GM21390 (cell line): ENCODE measurements at regions not wholly inside any gene's neighbourhood (a gene's known extent, or its start where the extent isn't known, plus 50 kb on each side); places are given as distances from the start of the nearest gene placed in this dataset.
"Not testable (repeated sequence)": the region's sequence is repeated elsewhere in the genome, so short reads cannot be mapped to it uniquely, and the experiment has no call there.

Experiments
- ATAC-seq: cut with Tn5 transposase; IDR thresholded peaks from one replicate; pipeline ENCODE4 v1.9.1; 2021; ENCODE audit not compliant: unreplicated experiment

DNA sequence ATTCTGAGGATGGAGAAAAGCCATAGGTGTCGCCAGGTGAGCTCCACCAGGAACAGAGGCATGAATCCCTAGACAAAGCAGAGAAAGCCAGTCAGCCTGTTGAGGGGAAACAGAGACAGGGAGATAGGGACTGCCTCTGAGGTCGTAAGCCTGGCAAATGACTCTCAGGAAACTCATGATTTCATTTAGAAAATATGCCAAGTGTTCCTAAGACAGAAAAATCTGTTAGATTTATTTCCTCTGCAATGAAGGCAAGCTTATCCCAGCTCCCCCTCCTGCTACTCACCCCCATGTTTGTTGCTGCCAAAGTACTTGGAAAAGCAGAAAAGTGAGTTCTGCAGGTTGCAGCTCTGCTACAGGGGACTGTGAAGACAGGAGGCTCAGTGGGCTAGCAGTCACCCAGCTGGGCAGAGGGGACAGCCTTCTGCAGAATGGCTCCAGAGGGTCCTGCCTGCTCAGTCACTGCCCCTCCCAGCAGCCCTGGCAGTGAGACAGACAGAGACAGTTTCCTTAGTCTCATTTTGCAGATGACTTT, 184.3 kb downstream of the ADRA2A start:
- ATAC-seq: no peak

DNA sequence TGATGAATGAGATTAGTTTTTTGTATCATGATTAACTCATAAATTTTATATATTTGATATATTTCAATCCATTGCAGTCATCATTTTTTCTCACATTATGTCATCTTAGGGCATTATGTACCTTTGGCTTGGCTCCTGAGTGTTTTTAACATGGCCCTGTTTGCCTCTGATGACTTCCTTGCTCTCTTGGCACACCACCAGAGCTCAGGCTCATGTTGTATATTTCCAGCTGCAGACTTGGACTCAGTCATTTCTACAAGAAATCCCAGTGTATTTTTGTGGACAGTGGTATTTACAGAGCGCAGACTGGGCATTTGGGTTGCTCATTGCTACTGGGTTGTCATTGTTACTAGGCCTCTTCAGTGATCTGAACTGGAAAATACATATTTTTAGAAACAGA, 188.5 kb downstream of the ADRA2A start:
- no peak for ATAC-seq

DNA sequence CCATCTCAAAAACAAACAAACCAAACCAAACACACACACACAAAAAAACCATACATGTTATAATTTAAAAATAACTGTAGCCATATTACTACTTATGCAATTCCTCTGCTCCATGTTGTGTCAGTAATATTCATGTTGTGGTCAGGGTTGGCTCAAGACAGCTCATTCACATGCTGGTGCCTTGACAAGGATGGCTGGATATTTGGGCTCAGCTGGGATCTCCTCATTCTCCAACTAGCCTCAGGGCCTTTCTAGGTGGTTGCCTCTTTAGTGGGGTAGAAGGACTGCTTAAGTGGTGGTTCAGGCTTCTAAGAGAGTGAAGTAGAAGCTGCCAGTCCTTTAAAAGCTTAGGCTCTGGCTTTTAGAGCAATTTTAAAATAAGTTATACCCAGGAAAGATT, 189.3 kb downstream of the ADRA2A start:
- no peak for ATAC-seq

DNA sequence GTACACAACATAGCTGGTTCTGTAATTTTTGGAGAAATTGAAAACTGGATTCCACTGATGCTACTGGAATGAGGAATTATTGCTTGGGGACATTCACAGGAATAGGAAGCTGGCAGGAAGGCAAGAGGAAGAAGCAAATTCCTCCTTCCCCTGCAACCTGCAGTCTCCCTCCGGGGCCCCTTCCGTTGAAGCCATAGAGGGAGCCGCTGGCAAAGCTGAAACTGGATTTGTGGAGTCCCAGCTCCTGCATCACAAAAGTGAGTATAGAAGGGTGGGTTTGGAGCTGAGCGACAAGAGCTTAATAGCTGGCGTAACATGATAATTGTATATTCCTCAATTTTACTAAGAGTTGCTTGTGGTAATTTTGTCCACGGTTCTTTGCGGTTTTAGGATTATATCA, 190.8 kb downstream of the ADRA2A start:
- no peak for ATAC-seq

DNA sequence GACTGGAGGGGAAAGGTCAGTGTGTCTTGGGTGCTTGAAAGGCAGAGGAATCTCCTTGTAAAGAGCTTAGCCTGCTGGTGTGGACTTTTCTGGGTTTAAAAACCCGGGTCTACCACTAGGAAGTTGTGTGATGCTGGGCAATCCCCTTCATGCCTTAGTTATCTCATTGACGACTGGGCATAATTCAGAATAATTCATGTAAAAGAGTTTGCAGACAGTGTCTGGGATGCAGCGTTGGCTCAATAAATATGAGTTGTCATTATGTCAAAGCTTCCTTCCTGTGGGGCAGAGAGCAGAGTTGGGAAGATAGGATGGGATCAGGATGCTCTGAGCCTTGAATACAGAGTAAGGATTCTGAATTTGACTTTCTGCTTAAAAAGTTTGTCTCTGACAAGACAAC, 196.4 kb downstream of the ADRA2A start:
- no peak for ATAC-seq

DNA sequence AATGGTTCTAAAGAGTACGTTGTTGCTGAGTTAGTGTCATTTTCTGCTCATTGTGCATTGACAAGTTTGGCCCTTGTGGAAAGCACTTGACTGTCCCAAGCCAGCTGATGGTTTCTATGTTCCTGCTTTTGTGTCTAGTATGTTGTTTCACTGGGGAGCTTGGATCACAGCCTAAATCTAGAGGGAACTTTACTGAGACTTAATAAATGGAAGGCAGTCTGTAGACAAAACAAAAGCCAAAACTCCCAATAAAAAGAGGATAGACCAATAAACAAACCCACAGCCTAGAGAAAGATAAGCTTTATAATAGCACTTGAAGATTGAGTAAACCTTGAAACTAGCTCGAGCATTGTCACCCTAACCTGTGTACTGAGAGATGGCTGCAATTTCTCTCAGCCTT, 196.8 kb downstream of the ADRA2A start:
- ATAC-seq: no peak

DNA sequence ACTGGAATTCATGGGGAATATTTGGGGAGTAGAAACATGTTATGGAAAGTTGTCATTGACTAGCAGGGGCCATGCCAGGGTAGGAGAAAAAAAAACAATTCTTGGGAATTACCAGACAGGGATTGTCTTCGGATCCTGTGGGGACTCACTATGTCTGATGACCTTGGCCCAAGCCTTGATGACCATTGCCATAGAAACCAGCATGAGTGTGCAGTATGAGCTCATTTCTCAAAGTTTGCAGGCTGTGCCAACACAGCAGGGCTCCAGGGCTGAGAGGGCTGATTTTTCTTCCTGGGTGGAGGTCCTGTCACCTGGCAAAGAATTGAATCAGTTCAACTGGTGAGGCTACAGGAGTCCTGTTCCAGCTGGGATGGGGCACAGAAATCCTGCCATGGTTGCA, 198.3 kb downstream of the ADRA2A start:
- no peak for ATAC-seq

DNA sequence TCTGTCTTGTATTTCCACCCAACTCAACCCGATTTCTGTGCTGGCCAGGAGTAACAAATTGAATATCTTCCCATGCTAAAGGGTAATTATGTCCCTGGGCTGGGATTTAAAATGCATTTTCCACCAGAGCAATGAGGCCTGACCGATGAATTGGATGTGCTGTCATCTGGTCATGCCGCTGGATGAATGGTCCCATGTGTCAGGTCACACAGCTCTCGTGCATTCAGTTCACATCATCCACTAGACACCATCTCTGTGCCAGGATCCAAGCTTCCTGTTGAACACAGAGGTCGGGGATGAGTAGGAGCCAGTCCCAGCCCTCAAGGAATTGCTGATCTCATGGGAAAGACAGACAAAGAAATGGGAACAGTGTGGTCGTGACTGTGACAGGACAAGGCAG, 200.8 kb downstream of the ADRA2A start:
- ATAC-seq: no peak

DNA sequence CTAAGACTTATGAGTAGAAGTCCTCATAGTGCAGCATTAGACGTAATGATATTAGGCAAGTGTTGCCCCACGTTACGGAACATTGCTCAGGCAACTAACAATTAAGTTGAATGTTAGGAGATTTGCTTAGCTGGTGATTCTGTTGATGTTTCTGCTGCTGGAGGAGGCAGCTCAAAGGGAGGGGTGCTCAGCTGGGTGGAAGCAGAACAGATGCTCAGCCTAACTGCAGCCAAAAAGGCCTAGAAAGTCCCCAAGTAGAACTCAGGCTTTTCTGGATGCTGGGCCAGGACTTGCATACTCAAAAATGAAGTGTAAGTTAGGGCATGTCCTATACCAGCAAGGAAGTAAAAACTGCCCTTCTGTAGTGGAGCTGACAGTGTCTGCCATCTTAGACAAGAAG, 201.4 kb downstream of the ADRA2A start:
- ATAC-seq: no peak

DNA sequence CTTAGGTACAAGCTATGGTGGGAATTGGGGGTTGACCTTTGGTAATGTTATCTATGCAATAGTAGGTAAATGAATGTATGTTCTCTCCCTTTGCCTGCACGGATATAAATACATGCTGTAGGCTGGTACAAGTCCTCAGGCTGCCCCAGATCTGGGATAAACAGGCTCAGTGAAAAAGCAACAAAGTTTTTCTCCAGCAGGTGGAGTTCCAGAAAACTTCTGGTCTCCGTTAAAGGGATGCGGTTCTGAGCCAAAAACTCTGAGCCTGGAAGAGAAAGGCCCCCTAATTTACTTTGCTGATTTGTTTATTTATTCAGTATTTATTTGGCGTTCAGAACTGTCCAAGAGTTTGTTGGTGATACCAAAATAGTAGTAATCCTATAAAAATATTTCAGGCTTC, 204.7 kb downstream of the ADRA2A start:
- no peak for ATAC-seq

DNA sequence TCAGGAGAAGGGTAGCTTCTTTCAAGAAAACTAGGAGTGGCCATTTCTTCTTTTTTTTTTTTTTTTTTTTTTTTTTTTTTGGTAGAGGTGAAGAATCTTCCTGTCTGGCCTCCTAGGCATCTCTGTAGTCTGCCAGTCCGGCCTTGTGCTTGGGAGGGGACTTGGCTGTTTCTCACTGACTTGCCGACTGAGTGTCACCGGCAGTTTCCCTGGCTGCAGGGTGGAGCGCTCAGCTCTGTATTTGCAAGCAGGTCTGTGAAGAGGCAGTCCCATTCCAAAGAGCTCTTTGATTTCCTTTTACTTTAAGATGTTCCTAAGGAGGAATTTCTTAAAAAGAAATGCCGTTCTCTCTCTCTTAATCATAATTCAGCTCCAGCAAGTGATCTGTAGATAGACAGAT, 212.6 kb downstream of the ADRA2A start:
- no peak for ATAC-seq

DNA sequence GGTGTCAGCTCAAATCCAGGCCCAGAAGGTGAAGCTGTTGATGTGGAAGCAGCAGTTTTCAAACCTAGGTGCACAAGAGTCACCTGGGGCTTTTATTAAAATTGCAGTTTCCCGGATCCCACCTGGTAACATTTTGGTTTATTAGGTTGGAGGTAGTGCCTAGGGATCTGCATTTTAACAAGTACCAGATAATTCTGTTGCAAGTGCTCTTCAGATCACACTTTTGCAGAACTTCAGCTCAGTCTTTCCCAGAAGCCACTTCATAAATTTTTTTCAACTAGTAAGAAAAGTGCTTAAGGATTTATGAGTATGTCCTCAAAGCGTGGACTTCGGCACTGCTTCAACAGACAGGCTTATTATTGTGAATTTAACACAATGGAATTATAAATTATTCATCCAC, 213.8 kb downstream of the ADRA2A start:
- ATAC-seq: no peak

DNA sequence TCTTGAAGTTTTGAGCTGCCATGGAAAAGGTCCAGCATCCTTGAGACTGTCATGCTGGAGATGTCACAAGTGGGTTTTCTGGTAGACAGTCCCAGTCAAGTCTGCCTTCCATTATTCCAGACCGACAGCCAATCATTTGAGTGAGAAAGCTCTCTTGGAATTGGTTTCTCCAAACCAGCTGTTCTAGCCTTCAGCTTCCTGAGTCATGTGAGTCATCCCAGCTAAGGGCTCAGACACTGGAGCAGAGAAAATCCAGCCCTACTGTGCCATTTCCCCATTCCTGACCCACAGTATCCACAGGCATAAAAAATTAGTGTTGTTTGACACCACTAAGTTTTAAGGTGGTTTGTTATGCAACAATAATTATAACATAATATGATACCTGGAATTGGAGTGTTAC, 219.0 kb downstream of the ADRA2A start:
- ATAC-seq: no peak

DNA sequence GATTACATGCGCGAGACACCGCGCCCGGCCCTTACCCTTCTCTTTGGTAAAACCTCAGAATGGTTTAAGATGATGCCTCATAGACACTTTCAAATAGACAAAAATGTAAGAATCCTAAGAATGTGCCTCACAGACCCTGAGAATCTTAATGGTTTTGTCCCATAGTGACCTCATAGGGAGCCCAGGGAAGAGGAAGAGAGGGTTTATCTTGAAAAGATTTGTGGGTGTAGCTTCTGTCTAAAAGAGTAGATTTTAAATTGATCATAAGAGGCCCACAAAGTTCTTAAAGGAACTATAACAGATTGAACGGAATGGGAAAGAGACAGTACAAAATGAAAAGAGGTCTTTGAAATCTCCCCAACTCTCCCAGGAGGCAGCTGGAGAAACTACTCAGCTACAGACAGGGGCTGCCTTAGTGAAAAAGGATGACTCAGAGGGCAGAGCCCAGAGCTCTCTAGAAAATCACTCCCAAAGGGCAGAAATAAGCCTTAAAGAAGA, 220.6 kb downstream of the ADRA2A start:
- no peak for ATAC-seq

DNA sequence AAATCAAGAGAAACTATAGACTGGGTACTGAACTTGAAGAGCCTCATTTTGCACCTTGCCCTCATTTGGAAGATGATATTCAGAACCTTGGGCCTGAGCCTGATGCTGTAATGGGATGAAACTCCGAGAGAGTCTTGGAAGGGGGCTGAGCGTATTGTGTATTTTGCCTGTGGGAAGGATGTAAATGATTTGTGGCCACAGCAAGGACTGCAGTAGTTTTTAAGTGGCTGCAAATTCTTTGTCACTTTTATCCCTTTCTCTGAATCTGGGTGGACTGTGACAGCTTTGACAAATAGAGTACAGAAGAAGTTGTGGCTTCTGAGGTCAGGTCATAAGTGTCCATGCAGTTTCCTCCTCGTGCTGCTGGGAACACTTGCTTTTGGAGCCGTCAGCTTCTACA, 221.2 kb downstream of the ADRA2A start:
- no peak for ATAC-seq

DNA sequence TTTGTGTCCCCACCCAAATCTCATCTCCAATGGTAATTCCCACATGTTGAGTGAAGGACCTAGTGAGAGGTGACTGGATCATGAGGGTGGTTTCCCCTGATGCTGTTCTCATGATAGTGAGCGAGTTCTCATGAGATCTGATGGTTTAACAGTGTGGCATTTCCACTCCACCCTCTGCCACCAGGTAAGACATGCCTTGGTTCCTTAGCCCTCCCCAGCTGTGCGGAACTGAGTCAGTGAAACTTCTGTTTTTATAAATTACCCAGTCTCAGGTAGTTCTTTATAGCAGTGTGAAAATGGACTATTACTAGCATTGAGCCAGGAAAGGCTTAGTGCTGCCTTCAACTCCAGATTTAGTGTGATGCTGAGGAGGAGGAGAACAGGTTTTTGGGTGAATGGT, 222.2 kb downstream of the ADRA2A start:
- ATAC-seq: no peak

DNA sequence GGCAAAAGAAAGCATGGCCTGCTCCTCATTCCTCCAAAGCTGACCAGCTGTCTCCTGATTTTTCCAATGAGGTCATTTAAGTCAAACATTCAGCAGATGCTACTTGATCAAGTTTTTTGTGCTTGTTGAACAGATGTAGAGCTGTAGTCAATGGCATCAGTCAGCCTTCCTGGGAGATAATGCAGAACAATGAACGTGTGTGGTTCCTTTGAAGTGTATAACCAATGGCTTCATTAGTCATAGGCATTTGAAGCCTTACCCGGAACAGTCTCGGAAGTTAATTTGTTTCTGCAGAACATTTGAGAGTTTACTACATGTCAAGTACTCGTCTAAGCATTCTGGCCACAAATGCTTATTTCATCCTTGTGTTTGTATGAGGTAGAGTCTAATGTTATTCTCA, 227.1 kb downstream of the ADRA2A start:
- ATAC-seq: no peak

DNA sequence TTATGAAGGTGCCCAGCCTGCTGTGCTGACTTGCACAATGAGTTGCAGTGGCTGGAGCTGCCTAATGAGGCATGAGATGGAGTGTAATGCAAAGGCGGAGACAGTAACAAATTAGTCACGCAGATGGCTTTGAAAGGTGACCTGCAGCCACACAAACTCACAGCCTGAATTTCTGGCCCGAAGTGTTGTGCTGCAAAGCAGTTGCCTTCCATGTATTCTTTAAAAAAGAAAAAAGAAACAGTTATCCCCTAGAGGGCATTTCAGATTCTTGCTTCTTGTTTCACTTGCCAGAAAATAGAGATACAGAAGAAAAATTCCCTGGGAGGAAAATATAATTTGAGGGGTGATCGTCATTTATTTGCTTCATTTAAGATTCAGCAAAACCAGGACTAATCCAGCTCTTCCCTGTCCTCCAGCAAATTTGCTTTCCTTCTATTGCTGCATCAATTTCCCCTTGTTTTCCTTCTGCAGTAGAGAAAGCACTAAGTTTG, 239.9 kb downstream of the ADRA2A start:
- no peak for ATAC-seq

DNA sequence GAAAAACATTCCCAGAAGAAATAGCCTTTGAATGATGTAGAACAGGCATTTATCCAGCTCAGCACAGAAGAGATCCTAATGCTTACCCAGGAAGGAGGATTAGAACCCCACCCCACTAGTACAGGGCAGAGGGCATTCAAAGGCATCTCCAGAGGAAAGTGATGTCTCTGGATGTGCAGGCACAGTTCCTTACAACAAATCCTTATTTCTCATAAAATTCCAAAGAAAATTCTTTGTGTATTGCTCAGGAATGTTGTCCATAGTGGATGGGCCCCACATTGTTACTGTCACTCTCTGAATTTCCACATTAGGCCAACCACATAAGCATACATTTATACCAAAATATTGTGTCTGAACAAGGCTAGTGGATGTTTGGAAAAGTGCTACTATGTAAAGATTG, 243.0 kb downstream of the ADRA2A start:
- no peak for ATAC-seq

DNA sequence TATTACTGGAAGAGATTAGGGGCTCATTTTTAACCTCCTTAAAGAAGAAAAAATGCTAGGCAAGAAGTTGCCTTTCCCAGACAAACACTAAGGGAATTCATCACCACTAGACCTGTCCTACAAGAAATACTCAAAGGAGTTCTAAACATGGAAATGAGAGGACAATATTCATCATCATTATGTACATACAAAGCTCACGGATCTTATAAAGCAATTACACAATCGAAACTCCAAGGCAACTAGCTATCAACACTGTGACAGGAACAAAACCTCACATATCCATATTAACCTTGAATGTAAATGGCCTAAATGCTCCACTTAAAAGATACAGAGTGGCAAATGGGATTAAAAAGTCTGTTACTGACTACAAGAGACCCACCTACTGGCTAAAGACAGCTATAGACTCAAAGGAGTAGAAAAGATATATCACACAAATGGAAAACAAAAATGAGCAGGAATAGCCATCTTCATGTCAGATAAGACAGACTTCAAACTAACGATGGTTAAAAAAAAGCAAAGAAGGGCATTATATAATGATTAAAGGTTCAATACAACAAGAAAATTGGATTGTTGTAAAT, 246.6 kb downstream of the ADRA2A start:
- no peak for ATAC-seq

DNA sequence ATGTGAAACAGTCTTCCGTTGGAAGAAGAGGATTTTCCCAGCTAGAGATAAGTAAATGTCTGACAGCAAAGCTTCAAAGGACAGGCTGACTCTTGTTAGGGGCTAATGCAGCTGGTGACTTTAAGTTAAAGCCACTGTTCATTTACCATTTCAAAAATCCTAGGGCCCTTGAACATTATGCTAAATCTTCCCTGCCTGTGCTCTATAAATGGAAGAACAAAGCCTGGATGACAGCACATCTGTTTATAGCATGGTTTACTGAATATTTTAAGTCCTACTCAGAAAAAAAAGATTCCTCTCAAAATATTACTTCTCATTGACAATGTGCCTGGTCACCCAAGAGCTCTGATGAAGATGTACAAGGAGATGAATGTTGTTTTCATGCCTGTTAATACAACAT, 255.3 kb downstream of the ADRA2A start:
- ATAC-seq: not testable (repeated sequence)

DNA sequence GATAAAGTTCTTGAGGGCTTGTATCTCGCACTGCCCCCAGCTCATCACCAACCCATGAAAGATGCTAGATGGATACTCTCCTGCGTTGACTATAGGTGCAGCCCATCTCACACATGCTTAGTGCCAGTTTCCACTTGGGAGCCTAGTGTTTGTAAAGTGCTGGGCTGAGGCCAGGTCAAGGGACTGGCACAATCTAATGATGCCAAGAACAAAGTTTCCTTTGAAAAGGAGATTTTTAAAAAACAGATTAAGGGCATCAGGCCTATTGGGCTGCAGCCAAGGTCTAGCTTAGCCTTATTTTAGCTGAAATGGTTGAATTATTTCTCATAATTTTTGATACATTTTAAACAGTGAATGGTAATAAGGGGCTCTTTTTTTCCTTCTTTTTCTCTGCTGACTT, 259.0 kb downstream of the ADRA2A start:
- ATAC-seq: no peak

DNA sequence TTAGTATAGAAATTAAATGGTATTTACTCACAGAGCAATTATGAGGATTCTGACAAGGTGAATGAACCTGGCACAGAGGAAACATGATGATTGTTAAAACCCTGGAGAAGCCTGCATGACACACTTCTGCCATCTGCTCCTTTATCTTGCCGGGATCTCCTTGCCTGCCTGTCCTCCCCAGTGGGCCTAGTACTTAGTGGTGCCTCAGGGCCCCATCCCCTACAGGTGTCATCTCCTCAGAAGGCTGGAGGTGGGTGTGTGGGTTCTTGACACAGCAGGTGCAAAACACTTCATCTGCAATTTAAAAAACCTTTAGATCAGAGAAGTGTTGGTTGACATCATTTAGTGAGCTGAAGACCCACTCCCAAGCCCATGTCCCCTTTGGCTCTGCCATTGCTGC, 261.2 kb downstream of the ADRA2A start:
- no peak for ATAC-seq
